Activated CD4-positive, alpha-beta T cell treated with anti-CD3 and anti-CD28 coated beads, Interleukin-2, amount 50 U/mL, for 4 hours (primary cell): ENCODE measurements at regions not wholly inside any gene's neighbourhood (a gene's known extent, or its start where the extent isn't known, plus 50 kb on each side); places are given as distances from the start of the nearest gene placed in this dataset.

Experiments
- DNase-seq, 2 experiments: peaks; one replicate each; pipeline ENCODE4 v3.0.0-alpha.2; 2020

GRCh38 chr1:238248356-238248755 is 357.6 kb upstream of the ZP4 start:
- no peak for DNase-seq

GRCh38 chr1:238242181-238242580 is 351.5 kb upstream of the ZP4 start:
- no peak for DNase-seq

- no peak for DNase-seq
Measured at GRCh38 chr1:238241607-238242006, 350.9 kb upstream of the ZP4 start.

DNA sequence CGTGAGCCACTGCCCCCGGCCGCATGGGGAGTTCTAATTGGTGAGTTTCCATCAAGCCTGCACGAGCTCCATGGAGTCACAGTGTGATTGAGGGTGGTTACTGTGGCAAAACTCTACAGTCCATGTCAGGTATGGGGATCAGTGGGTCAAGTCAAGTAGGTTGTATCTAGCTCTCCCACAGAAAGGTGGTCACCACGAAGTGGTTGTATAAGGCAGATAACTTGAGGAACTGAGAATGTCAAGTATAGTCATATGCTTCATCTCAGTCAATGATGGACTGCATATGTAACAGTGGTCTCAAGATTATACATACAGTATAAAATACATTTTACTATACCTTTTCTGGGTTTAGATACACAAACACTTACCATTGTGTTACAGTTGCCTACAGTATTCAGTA is 348.6 kb upstream of the ZP4 start:
- DNase-seq: no peak

DNA sequence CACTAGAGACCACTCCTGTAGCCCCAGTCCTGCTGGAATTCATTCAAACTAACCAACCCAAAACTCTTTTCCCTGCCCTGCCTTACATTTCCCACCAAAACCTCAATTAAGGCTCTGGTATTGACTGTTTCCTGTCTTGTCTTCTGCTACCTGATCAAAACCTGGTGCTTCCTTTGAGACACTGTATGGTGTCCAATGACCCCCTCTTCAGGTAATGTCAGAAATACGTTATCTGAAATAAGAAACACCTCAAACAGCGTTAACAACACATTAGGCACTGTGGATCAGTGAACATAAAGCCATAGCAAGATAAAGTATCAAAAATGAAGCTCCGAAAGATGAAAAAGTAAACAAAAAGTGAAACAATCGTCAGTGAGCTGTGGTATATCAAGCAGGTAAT is 343.2 kb upstream of the ZP4 start:
- no peak for DNase-seq

DNA sequence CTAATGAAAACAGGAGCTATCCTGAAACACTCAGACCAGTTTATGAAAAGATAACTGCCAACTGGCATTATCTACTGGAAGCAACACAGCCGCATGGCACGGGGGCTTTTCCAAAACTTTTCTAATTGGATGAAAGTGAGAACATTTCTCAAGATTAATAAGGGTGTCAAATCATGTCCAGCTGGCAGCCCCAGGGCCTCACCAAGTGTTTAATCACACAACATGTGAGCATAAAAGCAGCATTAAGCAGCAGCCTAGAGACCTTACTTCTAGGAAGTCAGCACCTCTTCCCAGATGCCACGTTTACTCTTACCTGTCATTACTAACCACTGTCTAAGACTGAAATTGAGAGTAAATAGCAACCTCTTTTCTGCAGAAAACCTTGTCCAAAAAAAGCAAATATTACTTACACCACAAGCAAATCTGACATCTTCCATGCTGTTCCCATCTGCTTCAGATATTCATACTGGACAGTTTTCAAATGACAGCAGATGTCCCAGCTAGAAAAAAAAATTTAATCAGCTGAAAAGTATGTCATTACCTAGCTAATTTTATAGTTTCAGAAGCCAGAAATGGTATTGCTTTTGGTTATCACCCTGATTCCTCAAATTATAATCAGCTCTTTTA is 341.5 kb upstream of the ZP4 start:
- no peak for DNase-seq

GRCh38 chr1:238226810-238227209 is 336.1 kb upstream of the ZP4 start:
- no peak for DNase-seq

DNA sequence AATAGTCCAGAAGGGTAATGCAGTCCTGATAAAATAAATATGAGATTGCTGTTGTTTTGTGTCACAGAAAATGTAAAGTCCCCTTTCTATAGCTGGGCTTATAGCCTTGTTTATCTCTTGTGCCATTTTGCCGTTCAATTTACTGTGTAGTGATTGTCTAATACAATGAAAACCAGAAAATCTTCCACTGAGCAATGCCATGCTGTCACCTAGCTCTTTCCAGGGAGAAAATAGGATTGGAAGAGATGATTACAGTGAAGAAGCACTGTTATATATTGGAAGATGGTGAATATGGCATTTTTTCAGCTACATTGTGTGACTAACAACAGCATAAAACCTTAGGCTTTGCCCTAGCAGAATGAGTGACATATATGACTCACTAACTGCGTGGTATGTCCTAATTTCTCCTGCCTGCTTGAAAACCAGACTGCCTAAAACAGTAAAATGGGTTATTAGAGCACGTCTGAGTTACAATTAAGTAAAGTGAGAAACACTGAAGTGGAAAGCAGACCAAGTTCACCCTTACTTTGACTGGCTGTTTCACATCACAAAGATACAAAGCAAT is 332.4 kb upstream of the ZP4 start:
- no peak for DNase-seq

DNA sequence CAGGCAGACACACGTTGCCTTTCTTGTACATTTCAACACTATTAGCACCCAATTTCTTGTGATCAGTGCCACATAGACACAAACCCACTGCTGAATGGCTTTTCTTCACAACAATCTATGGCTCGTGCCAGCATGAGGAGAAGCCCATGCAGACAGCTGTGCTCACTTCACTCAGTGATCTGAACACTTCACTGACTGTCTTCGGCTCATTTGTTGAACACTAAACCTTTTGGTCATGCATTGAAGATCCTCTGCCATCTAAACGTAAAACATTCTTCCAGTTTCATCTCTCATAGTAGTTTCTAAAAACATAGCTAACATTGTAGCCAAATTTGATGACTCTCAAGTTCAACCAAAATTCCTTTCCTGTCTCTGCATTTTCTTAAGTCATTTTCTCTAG is 331.0 kb upstream of the ZP4 start:
- no peak for DNase-seq

DNA sequence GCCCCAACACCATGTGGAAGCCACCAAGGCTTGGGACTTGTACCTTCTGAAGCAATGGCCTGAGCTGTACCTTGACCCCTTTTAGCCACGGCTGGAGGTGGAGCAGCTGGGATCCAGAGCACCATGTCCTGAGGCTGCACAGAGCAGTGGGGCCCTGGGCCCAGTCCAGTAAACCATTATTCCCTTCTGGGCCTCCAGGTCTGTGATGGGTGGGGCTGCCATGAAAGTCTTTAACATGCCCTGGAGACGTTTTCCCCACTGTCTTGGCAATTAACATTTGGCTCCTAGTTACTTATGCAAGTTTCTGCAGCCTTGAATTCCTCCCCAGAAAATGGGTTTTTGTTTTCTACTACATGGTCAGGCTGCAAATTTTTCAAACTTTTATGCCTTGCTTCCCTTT is 323.7 kb upstream of the ZP4 start:
- DNase-seq: no peak

DNA sequence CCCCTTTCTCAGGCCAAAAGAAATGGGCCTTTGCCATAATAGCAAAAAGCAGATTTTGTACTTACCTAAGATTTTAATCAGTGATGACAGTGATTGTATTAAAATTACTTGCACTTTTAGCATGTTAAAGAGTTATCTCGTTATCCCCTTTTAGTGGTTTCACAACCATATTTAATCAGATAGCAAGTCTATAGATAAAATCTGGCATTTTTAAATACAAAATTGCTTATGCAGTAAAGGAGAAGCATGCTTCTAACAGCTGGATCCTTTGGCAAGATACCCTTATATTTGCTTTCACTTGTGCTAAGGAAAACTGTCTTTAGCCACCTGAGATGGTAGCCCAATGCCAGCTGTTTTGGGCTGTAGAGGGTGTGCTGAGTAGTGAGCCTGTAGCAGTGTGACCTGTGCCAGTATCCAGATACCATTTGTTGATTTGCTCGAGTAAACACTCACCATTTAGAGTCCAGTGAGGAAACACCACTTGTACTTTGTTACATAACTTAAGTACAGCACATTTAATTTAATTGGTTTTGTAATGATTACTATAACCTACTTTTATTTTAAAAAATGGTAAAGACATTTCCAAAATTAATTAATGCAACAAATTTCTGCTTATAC is 314.4 kb upstream of the ZP4 start:
- DNase-seq: no peak

GRCh38 chr1:238201992-238202391 is 311.3 kb upstream of the ZP4 start:
- no peak for DNase-seq

GRCh38 chr1:238199325-238199724 is 308.6 kb upstream of the ZP4 start:
- DNase-seq: no peak

DNA sequence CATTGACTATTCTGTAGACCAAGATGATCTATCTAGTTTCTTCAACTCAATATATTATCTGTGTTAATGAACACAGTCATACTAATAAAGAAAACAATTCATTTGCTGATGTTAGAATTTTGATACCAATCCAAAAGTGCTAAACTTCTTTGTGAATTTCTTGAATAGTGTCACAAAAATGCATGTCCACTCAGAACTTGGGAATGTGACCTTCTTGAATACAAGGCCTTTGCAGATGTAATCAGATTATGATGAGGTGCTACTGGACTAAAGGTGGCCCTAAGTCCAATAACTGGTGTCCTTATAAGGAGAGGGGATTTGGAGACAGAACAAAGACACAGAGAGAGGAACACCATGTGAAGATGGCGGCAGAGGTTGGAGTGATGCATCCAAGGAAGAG is 305.8 kb upstream of the ZP4 start:
- DNase-seq: no peak

DNA sequence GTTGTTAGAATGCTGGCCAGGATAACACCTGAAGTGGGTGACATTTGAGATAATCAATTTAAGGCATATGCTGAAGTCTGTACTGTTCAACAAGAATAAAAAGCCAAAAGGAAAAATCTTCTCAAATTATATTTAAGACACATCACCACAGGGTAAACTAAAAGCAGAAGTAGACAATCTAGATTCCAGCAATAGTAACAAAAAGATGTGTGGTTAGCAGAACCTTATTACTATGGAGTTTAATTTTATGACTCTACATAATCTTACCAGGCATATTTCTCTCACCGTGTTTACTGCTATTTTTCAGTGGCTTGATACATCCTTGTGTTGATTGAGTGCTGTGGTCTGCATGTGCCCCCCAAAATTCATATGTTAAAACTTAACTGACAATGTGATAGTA is 300.4 kb upstream of the ZP4 start:
- DNase-seq: no peak

- DNase-seq: no peak
Measured at GRCh38 chr1:238187575-238187949, 296.8 kb upstream of the ZP4 start.

GRCh38 chr1:238186887-238187574 is 296.3 kb upstream of the ZP4 start:
- DNase-seq: no peak

DNA sequence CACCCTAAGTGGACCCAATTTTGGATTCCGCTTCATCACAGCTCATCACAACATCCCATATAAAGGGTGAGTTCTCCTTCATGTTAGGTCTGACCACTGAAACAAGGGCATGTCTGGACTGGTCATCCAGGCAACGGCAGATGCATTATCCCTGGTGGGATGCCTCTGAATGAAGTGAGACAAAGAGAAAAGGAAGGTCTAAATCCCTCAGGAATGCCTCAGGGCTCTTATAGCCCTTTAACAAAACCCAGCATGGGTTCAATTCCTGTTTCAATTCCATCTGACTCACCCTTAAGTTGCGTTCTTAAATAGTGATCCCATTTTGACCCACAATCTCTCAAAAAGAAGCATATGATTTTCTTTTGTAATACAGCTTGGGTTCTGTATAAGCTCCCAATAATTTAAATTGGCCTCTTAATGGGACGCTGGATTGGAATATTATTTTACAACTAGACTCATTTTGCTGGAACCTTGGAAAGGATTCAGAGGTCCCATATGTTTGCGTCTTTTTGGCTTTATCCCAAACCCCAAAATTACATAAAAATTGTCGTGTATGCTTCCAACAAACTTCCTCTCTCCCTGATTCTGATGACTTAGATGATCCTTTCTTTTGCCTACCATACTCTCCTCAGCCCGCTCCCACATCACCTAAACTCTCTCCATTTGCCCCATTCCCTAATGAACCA is 287.4 kb upstream of the ZP4 start:
- no peak for DNase-seq

- no peak for DNase-seq
Measured at GRCh38 chr1:238177351-238177750, 286.6 kb upstream of the ZP4 start.

DNA sequence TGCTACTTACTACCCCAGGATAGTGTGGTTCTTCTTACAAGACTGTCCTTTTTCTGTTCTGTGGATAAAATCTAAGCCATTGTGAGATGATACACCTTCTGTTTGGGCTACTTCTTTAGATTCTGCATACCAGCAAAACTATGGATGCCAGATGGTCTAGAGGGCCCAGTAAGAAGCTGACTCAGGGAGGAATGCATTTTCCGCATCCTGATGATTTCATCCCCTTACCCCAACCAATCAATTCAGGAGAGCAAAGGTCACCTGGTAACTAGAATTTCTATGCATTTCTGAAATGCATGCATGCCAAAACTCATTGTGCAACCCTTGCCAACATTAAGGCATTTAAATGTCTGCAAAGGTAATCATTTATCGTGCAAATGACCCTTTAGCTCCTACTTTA is 285.7 kb upstream of the ZP4 start:
- DNase-seq: no peak

DNA sequence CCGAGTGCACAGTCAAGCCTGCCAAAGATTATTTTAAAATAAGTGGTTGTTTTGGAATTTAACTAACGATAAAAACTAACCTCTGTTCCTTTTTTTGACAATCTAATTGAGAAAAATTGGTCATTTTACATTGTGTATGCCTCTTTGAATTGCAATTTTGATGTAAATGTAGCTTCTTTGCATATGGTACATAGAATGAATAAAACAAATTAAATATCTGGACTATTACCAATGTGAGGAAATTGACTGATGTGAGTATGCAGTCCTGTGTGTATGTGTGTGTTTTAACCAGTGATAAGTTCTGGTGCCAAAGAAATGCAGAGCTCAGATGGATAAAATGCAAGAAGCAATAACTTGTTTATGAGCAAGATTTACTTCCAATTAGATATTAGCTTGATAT is 281.3 kb upstream of the ZP4 start:
- no peak for DNase-seq

- DNase-seq: no peak
Measured at GRCh38 chr1:238161955-238162354, 271.2 kb upstream of the ZP4 start.

DNA sequence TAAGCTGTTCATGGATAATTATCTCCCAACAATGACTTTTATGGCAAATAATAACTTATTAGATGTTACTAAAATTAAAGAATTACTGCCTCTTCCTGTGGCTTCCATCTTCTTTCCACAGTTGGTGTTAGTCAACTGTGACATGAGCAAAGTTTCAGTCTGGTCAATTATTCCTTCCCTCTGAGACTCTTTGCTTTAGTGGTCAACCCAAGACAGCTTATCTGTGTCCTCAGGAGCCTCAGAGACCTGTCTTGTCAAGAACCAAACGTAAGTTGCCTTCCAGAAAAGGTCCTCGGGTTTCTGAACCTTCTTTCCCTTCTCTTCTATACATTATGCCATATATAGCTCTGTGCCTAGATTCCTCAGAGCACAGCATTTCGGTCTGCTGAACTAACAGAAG is 263.2 kb upstream of the ZP4 start:
- DNase-seq: no peak

DNA sequence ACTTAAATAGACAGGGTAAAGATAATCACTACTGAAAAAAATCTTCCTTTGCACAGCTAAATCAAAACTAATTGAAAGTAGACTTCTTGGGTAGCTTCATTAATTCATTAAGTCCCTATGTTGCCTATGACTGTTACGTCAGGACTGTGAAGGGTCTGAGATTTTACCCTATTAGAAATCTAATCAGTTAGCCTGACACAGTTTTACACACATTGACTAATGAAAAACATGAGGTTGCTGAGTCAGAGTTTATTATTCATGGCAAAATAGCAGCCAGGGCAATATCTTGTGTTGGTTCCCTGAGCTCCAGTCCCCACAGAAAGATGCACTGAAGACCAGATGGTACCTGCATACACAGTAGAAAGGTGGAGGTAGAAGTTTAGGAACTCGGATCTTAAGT is 262.5 kb upstream of the ZP4 start:
- DNase-seq: no peak
